Neural cell (in vitro differentiated cells): ENCODE measurements at regions not wholly inside any gene's neighbourhood (a gene's known extent, or its start where the extent isn't known, plus 50 kb on each side); places are given as distances from the start of the nearest gene placed in this dataset.

Experiments used
- H2AFZ ChIP-seq: fragments of 200-600, 300-800 bp; sonication (generic), shearing (Covaris generic); 2 replicates; pipeline ENCODE4 v1.6.0; 2014; ENCODE audit warnings: low read depth, mild to moderate bottlenecking, antibody characterized with exemption, low read length, moderate library complexity
- H3F3A ChIP-seq: fragments of 200-600 bp; shearing (Covaris generic); 2 replicates; pipeline ENCODE4 v1.6.1; 2016; ENCODE audit warnings: mild to moderate bottlenecking, moderate library complexity, mixed read lengths, antibody characterized with exemption, low read length; ENCODE audit not compliant: insufficient read depth, poor library complexity, severe bottlenecking
- H3K27ac ChIP-seq: fragments of 200-600, 300-800 bp; sonication (generic), shearing (Covaris generic); 2 replicates; pipeline ENCODE4 v1.5.1; 2014; ENCODE audit warnings: mild to moderate bottlenecking, low read length, moderate library complexity
- H3K27me3 ChIP-seq: fragments of 300-800, 200-600 bp; sonication (generic), shearing (Covaris generic); 2 replicates; pipeline ENCODE4 v1.6.0; 2014; ENCODE audit warnings: mild to moderate bottlenecking, low read depth, low read length, moderate library complexity; ENCODE audit not compliant: insufficient read depth
- H3K36me3 ChIP-seq: fragments of 300-800, 200-600 bp; sonication (generic), shearing (Covaris generic); 2 replicates; pipeline ENCODE4 v1.5.1; 2014; ENCODE audit warnings: mild to moderate bottlenecking, antibody characterized with exemption, low read length, moderate library complexity; ENCODE audit not compliant: insufficient read depth
- H3K4me2 ChIP-seq: fragments of 300-800, 200-600 bp; sonication (generic), shearing (Covaris generic); 2 replicates; pipeline ENCODE4 v1.6.0; 2014; ENCODE audit warnings: mild to moderate bottlenecking, low read length
- H3K4me3 ChIP-seq: fragments of 300-800, 200-600 bp; sonication (generic), shearing (Covaris generic); 2 replicates; pipeline ENCODE4 v1.5.1; 2014; ENCODE audit warnings: mild to moderate bottlenecking, low read length, moderate library complexity
- H3K79me2 ChIP-seq: fragments of 200-600 bp; shearing (Covaris generic); replicated peaks from 2 replicates; pipeline ENCODE4 v1.6.0; 2014; ENCODE audit warnings: mild to moderate bottlenecking, low read length, moderate library complexity; ENCODE audit not compliant: insufficient read depth
- H3K9ac ChIP-seq: fragments of 300-800, 200-600 bp; sonication (generic), shearing (Covaris generic); 2 replicates; pipeline ENCODE4 v1.6.1; 2016; ENCODE audit warnings: mild to moderate bottlenecking, low read length, mixed read lengths
- H3K9me2 ChIP-seq: fragments of 200-600 bp; shearing (Covaris generic); 2 replicates; pipeline ENCODE4 v1.6.1; 2016; ENCODE audit warnings: mild to moderate bottlenecking, low read length, mixed read lengths; ENCODE audit not compliant: insufficient read depth
- H3K9me3 ChIP-seq: fragments of 200-600, 300-800 bp; sonication (generic), shearing (Covaris generic); 2 replicates; pipeline ENCODE4 v1.6.1; 2016; ENCODE audit warnings: mild to moderate bottlenecking, mixed run types, low read length, moderate library complexity, mixed read lengths
- H4K20me1 ChIP-seq: fragments of 200-600 bp; shearing (Covaris generic); 2 replicates; pipeline ENCODE4 v1.6.1; 2016; ENCODE audit warnings: mild to moderate bottlenecking, mixed run types; ENCODE audit not compliant: insufficient read depth
- EP300 ChIP-seq: fragments of 450-650 bp; conservative IDR thresholded peaks from 2 replicates; pipeline ENCODE4 v1.6.1; 2014; ENCODE audit warnings: antibody characterized with exemption, mild to moderate bottlenecking, moderate library complexity; ENCODE audit not compliant: poor library complexity, severe bottlenecking
- EZH2 ChIP-seq: fragments of 200-600, 300-800 bp; shearing (Covaris generic), sonication (generic); IDR thresholded peaks from 2 replicates; pipeline ENCODE4 v1.6.1; 2014; ENCODE audit warnings: antibody characterized with exemption, low read length, borderline replicate concordance, mild to moderate bottlenecking; ENCODE audit not compliant: insufficient read depth, poor library complexity, severe bottlenecking
- MXI1 ChIP-seq: fragments of 450-650 bp; conservative IDR thresholded peaks from 2 replicates; pipeline ENCODE4 v1.6.1; 2014; ENCODE audit warnings: antibody characterized with exemption, mild to moderate bottlenecking; ENCODE audit not compliant: poor library complexity, severe bottlenecking
- POLR2AphosphoS5 ChIP-seq: IDR thresholded peaks from 2 replicates; pipeline ENCODE4 v1.6.1; 2012
- RAD21 ChIP-seq: fragments of 450-650 bp; conservative IDR thresholded peaks from 2 replicates; pipeline ENCODE4 v1.6.1; 2014; ENCODE audit warnings: antibody characterized with exemption, mild to moderate bottlenecking, moderate library complexity
- SMC3 ChIP-seq: fragments of 450-650 bp; conservative IDR thresholded peaks from 2 replicates; pipeline ENCODE4 v1.6.1; 2014; ENCODE audit warnings: antibody characterized with exemption, mild to moderate bottlenecking, moderate library complexity; ENCODE audit not compliant: poor library complexity
- TF ChIP-seq, protein P1 (sequence below): IDR thresholded peaks from 2 replicates; pipeline ENCODE4 v1.6.1; 2012; ENCODE audit warnings: borderline replicate concordance
- TF ChIP-seq, protein P2 (sequence below): fragments of 450-650 bp; IDR thresholded peaks from 2 replicates; pipeline ENCODE4 v1.5.1; 2014; ENCODE audit warnings: antibody characterized with exemption, mild to moderate bottlenecking, moderate library complexity; ENCODE audit not compliant: poor library complexity, severe bottlenecking

DNA sequence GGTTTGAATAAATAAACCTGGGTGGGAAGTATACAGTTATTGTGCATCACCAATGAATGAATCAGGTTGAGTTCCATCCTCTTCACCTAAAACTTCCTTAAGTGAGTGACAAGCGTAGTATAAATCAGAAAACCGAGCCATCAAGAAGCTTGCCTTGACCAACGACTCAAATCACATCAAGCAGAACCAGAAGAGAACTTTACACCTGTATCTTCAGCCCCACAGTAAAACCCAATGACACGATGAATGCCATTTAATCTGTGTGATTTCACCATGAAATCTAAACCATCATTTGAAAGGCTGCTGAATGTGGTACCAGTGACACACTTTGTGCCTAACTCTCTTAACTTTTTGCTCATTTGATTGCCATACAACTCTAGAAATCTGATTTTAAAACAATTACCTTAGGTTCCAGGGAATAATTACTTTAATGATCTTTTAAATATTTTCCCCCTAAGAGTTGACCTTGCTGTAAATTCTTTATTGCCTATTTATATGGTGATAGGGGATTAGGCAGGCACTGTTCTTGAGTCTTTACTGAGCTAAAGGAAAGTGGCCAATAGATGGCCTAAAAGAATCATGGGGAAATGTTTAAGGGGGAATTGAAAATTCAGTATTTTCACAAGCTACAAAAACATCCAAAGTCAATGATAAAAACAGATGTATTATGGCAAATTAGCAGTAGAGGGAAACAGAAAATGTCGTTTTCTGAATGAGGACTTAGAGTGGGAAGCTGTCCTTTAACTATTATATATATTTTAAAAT lies 152.0 kb upstream of the EYA4 start:
- no peaks in the 10 kb centered on the region for H3K36me3 ChIP-seq

DNA sequence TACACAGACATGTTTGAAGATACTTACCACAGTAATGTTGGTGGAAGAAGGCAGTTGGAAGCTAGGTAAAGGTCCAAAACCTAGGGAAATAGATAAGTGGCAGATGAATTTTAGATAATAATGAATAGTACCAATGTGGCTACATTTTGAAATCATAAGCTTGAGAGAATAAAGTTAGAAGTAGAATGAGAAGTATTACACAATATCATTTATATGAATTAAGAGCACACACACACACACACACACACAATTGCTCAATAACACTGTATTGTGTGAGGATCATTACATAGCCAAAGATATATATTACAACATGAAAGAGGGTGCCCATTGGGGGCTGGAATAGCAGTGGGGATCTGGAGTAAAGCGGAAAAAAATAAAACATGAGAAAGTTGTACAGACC lies 149.0 kb upstream of the EYA4 start:
- Histone ChIP-seq H3K9ac (no peak overlapping the region), H3K4me3 (no peak overlapping the region), H2AFZ (no peak overlapping the region), H3K27ac (no peak overlapping the region), H3F3A (no peaks in the 10 kb centered on the region), H3K4me2 (no peak overlapping the region), H3K9me3 (no peaks in the 10 kb centered on the region), H4K20me1 (no peaks in the 10 kb centered on the region), H3K27me3 (no peaks in the 10 kb centered on the region), H3K36me3 (no peaks in the 10 kb centered on the region), H3K79me2 (no peaks in the 10 kb centered on the region), H3K9me2 (no peaks in the 10 kb centered on the region)
- TF ChIP-seq EZH2 (no peak), MXI1 (no peak), EP300 (no peak)
- TF ChIP-seq, protein P1, sequence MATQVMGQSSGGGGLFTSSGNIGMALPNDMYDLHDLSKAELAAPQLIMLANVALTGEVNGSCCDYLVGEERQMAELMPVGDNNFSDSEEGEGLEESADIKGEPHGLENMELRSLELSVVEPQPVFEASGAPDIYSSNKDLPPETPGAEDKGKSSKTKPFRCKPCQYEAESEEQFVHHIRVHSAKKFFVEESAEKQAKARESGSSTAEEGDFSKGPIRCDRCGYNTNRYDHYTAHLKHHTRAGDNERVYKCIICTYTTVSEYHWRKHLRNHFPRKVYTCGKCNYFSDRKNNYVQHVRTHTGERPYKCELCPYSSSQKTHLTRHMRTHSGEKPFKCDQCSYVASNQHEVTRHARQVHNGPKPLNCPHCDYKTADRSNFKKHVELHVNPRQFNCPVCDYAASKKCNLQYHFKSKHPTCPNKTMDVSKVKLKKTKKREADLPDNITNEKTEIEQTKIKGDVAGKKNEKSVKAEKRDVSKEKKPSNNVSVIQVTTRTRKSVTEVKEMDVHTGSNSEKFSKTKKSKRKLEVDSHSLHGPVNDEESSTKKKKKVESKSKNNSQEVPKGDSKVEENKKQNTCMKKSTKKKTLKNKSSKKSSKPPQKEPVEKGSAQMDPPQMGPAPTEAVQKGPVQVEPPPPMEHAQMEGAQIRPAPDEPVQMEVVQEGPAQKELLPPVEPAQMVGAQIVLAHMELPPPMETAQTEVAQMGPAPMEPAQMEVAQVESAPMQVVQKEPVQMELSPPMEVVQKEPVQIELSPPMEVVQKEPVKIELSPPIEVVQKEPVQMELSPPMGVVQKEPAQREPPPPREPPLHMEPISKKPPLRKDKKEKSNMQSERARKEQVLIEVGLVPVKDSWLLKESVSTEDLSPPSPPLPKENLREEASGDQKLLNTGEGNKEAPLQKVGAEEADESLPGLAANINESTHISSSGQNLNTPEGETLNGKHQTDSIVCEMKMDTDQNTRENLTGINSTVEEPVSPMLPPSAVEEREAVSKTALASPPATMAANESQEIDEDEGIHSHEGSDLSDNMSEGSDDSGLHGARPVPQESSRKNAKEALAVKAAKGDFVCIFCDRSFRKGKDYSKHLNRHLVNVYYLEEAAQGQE = no peak
- TF ChIP-seq, protein P2, sequence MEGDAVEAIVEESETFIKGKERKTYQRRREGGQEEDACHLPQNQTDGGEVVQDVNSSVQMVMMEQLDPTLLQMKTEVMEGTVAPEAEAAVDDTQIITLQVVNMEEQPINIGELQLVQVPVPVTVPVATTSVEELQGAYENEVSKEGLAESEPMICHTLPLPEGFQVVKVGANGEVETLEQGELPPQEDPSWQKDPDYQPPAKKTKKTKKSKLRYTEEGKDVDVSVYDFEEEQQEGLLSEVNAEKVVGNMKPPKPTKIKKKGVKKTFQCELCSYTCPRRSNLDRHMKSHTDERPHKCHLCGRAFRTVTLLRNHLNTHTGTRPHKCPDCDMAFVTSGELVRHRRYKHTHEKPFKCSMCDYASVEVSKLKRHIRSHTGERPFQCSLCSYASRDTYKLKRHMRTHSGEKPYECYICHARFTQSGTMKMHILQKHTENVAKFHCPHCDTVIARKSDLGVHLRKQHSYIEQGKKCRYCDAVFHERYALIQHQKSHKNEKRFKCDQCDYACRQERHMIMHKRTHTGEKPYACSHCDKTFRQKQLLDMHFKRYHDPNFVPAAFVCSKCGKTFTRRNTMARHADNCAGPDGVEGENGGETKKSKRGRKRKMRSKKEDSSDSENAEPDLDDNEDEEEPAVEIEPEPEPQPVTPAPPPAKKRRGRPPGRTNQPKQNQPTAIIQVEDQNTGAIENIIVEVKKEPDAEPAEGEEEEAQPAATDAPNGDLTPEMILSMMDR = no peak

More for the DNA sequence above, 152.0 kb upstream of the EYA4 start:
- no peaks in the 10 kb centered on the region for H3K79me2 ChIP-seq
- H3K4me2 ChIP-seq = no peak overlapping the region
- H3K9me2 ChIP-seq = no peaks in the 10 kb centered on the region
- no peak overlapping the region for H3K27ac ChIP-seq
- no peak overlapping the region for H3K9ac ChIP-seq
- H3K9me3 ChIP-seq = no peaks in the 10 kb centered on the region
- H3F3A ChIP-seq = no peaks in the 10 kb centered on the region
- no peak overlapping the region for H3K4me3 ChIP-seq
- TF ChIP-seq SMC3 (no peak), POLR2AphosphoS5 (no peak), EP300 (no peak), RAD21 (no peak)
- H4K20me1 ChIP-seq = no peaks in the 10 kb centered on the region
- H2AFZ ChIP-seq = no peak overlapping the region
- H3K27me3 ChIP-seq = no peaks in the 10 kb centered on the region
